IMR-90 (cell line): ENCODE measurements at regions not wholly inside any gene's neighbourhood (a gene's known extent, or its start where the extent isn't known, plus 50 kb on each side); places are given as distances from the start of the nearest gene placed in this dataset.

Experiments used
- ATAC-seq: fragments of 200-7000 bp; cut with Tn5 transposase; 2 replicates; pipeline ENCODE4 v1.9.1; 2020; ENCODE audit warnings: low read depth, mild to moderate bottlenecking, moderate library complexity
- BruUV-seq: library from RNA; stranded (reverse); fragments of 400-500 nt; replicated peaks from 2 replicates; lab custom pipeline; 2021; lab: Mats Ljungman, UMichigan
- CTCF ChIA-PET: fragments of 300-600 bp; formaldehyde crosslinking; extraction: SDS; loops from one replicate; lab custom pipeline; 2021; ENCODE audit warnings: antibody characterized with exemption; lab: Yijun Ruan, JAX
- POLR2A ChIA-PET: fragments of 300-600 bp; sonication (Branson Sonifier 250); formaldehyde crosslinking; loops from one replicate; lab custom pipeline; 2022; ENCODE audit warnings: antibody characterized with exemption; ENCODE audit not compliant: unreplicated experiment; lab: Charles Lee
- DNase-seq: peaks from one replicate; pipeline ENCODE4 v3.0.0; 2013
- H2AFZ ChIP-seq: replicated peaks from 2 replicates; pipeline ENCODE3; 2013; ENCODE audit warnings: low read length, mild to moderate bottlenecking; ENCODE audit not compliant: poor library complexity
- H2AK5ac ChIP-seq: 2 replicates; pipeline ENCODE4 v1.6.1; 2013; ENCODE audit warnings: low read depth, low read length, inconsistent platforms
- H2AK9ac ChIP-seq: replicated peaks from 2 replicates; pipeline ENCODE3; 2013; ENCODE audit warnings: mild to moderate bottlenecking, low read depth, low read length, moderate library complexity; ENCODE audit not compliant: poor library complexity
- H2BK120ac ChIP-seq: 2 replicates; pipeline ENCODE4 v1.6.1; 2013; ENCODE audit warnings: low read depth, low read length, inconsistent platforms
- H2BK15ac ChIP-seq: 3 replicates; pipeline ENCODE4 v1.6.1; 2013; ENCODE audit warnings: low read depth, low read length, inconsistent platforms
- H2BK20ac ChIP-seq: 2 replicates; pipeline ENCODE4 v1.6.1; 2013; ENCODE audit warnings: low read depth, mild to moderate bottlenecking, inconsistent platforms, low read length, moderate library complexity
- H2BK5ac ChIP-seq: 2 replicates; pipeline ENCODE4 v1.6.1; 2013; ENCODE audit warnings: mild to moderate bottlenecking, low read depth, low read length, inconsistent platforms; ENCODE audit not compliant: poor library complexity, severe bottlenecking
- H3K14ac ChIP-seq: replicated peaks from 2 replicates; pipeline ENCODE4 v1.6.1; 2013; ENCODE audit warnings: low read depth, low read length, inconsistent platforms
- H3K18ac ChIP-seq: 2 replicates; pipeline ENCODE4 v1.6.1; 2013; ENCODE audit warnings: low read depth, low read length, control low read depth
- H3K23ac ChIP-seq: 2 replicates; pipeline ENCODE4 v1.6.1; 2013; ENCODE audit warnings: low read depth, low read length, inconsistent platforms
- H3K27ac ChIP-seq: 2 replicates; pipeline ENCODE4 v1.5.1; 2013; ENCODE audit warnings: mild to moderate bottlenecking, control low read depth, low read length; ENCODE audit not compliant: insufficient read depth
- H3K27me3 ChIP-seq: 2 replicates; pipeline ENCODE4 v1.6.1; 2013; ENCODE audit warnings: low read length; ENCODE audit not compliant: control insufficient read depth, insufficient read depth
- H3K36me3 ChIP-seq: 2 replicates; pipeline ENCODE4 v1.6.1; 2013; ENCODE audit warnings: low read length, mixed read lengths; ENCODE audit not compliant: control insufficient read depth, insufficient read depth
- H3K4ac ChIP-seq: 2 replicates; pipeline ENCODE4 v1.6.1; 2013; ENCODE audit warnings: low read depth, low read length, inconsistent platforms
- H3K4me1 ChIP-seq: 2 replicates; pipeline ENCODE4 v1.6.1; 2013; ENCODE audit warnings: low read length, mixed read lengths; ENCODE audit not compliant: control insufficient read depth, insufficient read depth
- H3K4me2 ChIP-seq: 2 replicates; pipeline ENCODE4 v1.6.1; 2013; ENCODE audit warnings: low read depth, mild to moderate bottlenecking, control low read depth, low read length, moderate library complexity
- H3K4me3 ChIP-seq: 2 replicates; pipeline ENCODE4 v1.5.1; 2013; ENCODE audit warnings: low read depth, mild to moderate bottlenecking, control low read depth, low read length, moderate library complexity; ENCODE audit not compliant: insufficient read depth
- H3K56ac ChIP-seq: 2 replicates; pipeline ENCODE4 v1.6.1; 2013; ENCODE audit warnings: low read length, inconsistent platforms; ENCODE audit not compliant: insufficient read depth; ENCODE audit errors: extremely low read depth
- H3K79me1 ChIP-seq, 2 experiments: 2 replicates each; pipeline ENCODE4 v1.6.1; 2013; ENCODE audit warnings: low read length in 2 of 2, inconsistent platforms in 1 of 2, low read depth in 1 of 2
- H3K9ac ChIP-seq: 2 replicates; pipeline ENCODE4 v1.6.1; 2013; ENCODE audit warnings: low read depth, low read length, control low read depth
- H3K9me1 ChIP-seq: 2 replicates; pipeline ENCODE4 v1.6.1; 2013; ENCODE audit warnings: low read length, inconsistent platforms; ENCODE audit not compliant: insufficient read depth
- H3K9me3 ChIP-seq: 2 replicates; pipeline ENCODE4 v1.6.1; 2013; ENCODE audit warnings: low read length; ENCODE audit not compliant: control insufficient read depth, insufficient read depth
- H4K20me1 ChIP-seq: 2 replicates; pipeline ENCODE4 v1.6.1; 2013; ENCODE audit warnings: low read length, inconsistent platforms; ENCODE audit not compliant: insufficient read depth
- H4K5ac ChIP-seq: 2 replicates; pipeline ENCODE4 v1.6.1; 2013; ENCODE audit warnings: mild to moderate bottlenecking, low read depth, low read length, control low read depth
- H4K8ac ChIP-seq, 2 experiments: 2 replicates each; pipeline ENCODE4 v1.6.1; 2013; ENCODE audit warnings: low read depth in 2 of 2, low read length in 2 of 2, control low read depth in 1 of 2, inconsistent platforms in 1 of 2
- H4K91ac ChIP-seq: 2 replicates; pipeline ENCODE4 v1.6.1; 2013; ENCODE audit warnings: low read depth, low read length, inconsistent platforms; ENCODE audit not compliant: insufficient read depth
- BHLHE40 ChIP-seq: fragments of 150-350 bp; IDR thresholded peaks from 2 replicates; pipeline ENCODE4 v1.6.1; 2016; ENCODE audit warnings: mild to moderate bottlenecking, low read depth, low read length
- CEBPB ChIP-seq: IDR thresholded peaks from 2 replicates; pipeline ENCODE4 v1.6.1; 2012; ENCODE audit warnings: low read depth, low read length, improper control_type of control experiment
- CHD1 ChIP-seq: IDR thresholded peaks from 2 replicates; pipeline ENCODE4 v1.6.1; 2012; ENCODE audit warnings: low read depth, low read length, improper control_type of control experiment
- FOS ChIP-seq: fragments of 150-350 bp; IDR thresholded peaks from 2 replicates; pipeline ENCODE4 v1.6.1; 2016; ENCODE audit warnings: low read depth, low read length
- MAFK ChIP-seq: IDR thresholded peaks from 2 replicates; pipeline ENCODE4 v1.6.1; 2012; ENCODE audit warnings: low read depth, low read length, improper control_type of control experiment
- MAZ ChIP-seq: IDR thresholded peaks from 2 replicates; pipeline ENCODE4 v1.6.1; 2012; ENCODE audit warnings: low read depth, mild to moderate bottlenecking, low read length, improper control_type of control experiment, moderate library complexity, borderline replicate concordance
- MXI1 ChIP-seq: IDR thresholded peaks from 2 replicates; pipeline ENCODE4 v1.6.1; 2012; ENCODE audit warnings: low read depth, mild to moderate bottlenecking, low read length, moderate library complexity, borderline replicate concordance
- POLR2A ChIP-seq: IDR thresholded peaks from 2 replicates; pipeline ENCODE4 v1.6.1; 2012; ENCODE audit warnings: mild to moderate bottlenecking, low read depth, low read length
- RAD21 ChIP-seq: IDR thresholded peaks from 2 replicates; pipeline ENCODE4 v1.6.1; 2012; ENCODE audit warnings: low read length, improper control_type of control experiment
- RCOR1 ChIP-seq: IDR thresholded peaks from 2 replicates; pipeline ENCODE4 v1.6.1; 2012; ENCODE audit warnings: mild to moderate bottlenecking, low read length, improper control_type of control experiment; ENCODE audit not compliant: insufficient replicate concordance
- RFX5 ChIP-seq: IDR thresholded peaks from 2 replicates; pipeline ENCODE4 v1.8.0; 2012; ENCODE audit warnings: low read depth, mild to moderate bottlenecking, low read length, moderate library complexity
- SMC3 ChIP-seq: fragments of 150-350 bp; IDR thresholded peaks from 2 replicates; pipeline ENCODE4 v1.6.1; 2016; ENCODE audit warnings: low read depth, mild to moderate bottlenecking, antibody characterized with exemption, low read length, moderate library complexity
- WGBS, 2 experiments: methylation state at CpG; one replicate each; pipeline versions ENCODE4 v1.1.5 to v1.1.7; 2013; ENCODE audit warnings: missing lambda C conversion rate in 2 of 2; ENCODE audit not compliant: insufficient read length in 1 of 2; ENCODE audit errors: extremely low coverage in 2 of 2; 5-methylcytosine and 5-hydroxymethylcytosine counted together
- dilution Hi-C: fragments of 300-500 bp; cut with HindIII; formaldehyde crosslinking; loops from one replicate; pipeline ENCODE4 v1.14.3; 2018; ENCODE audit warnings: low sequenced_read_pairs; ENCODE audit not compliant: unreplicated experiment
- in situ Hi-C: fragments of 300-500 bp; cut with MboI; formaldehyde crosslinking; loops from 3 replicates; pipeline ENCODE4 v1.14.3; 2019; ENCODE audit warnings: low sequenced_read_pairs, inconsistent platforms, mixed read lengths
- intact Hi-C: fragments of 100-400 bp; cut with micrococcal nuclease; formaldehyde crosslinking; loops from 2 replicates; pipeline ENCODE4 v1.10.0; 2022
- TF ChIP-seq, protein P1 (sequence below): conservative IDR thresholded peaks from 2 replicates; pipeline ENCODE4 v1.5.1; 2012; ENCODE audit warnings: mild to moderate bottlenecking, low read depth, low read length, improper control_type of control experiment
- TF ChIP-seq, protein P2 (sequence below): fragments of 150-350 bp; IDR thresholded peaks from 2 replicates; pipeline ENCODE4 v1.6.1; 2017; ENCODE audit warnings: mild to moderate bottlenecking, antibody characterized with exemption, low read length, low read depth
- TF ChIP-seq, protein P3 (sequence below): fragments of 150-350 bp; IDR thresholded peaks from 2 replicates; pipeline ENCODE4 v1.6.1; 2016; ENCODE audit warnings: low read depth, mild to moderate bottlenecking, low read length, moderate library complexity, borderline replicate concordance

DNA sequence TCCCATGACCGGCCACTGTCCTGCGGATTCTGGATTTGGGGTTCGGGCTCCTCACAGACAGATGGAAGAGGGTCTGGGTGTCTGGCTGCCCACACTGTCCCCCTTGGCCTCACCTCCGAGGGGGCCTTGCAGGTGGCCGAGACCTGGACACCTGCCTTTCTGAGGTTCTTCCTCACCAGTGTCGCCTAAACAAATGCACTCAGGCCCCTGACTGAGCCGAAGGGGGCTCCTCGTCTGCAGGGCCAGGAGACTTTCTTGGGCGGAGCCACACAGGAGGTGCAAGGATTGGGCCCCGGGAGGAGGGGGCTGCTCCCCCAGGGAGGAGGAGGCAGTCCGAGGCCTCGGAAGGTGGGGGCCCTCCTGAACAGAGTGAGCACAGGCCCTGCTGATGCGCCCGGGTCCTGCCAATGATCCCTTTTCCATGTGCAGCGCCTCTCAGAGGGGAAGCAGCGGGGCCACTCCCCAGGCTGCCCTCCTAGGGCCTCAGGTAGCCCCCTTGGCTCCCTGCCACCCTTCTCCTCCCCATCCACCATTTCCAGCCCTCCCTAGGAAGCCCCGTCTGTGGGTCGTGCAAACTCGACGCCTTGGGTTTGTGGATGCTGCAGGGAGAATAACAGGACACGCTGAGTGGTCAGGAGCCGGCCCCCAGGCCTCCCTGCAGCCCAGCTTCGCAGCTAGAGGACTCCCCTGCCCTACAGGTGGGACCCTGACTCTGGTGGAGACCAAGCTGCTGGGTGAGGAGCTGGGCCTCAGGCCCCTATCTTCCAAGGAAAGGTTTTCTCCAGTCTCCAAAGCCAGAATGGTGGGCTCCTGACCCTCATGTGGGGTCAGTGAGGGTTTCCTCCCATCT is 63.4 kb upstream of the ZNF469 start:
- H3K9me1 ChIP-seq: peaks cover 13% of the 10 kb centered on the region
- no peak overlapping the region for H3K14ac ChIP-seq
- H4K91ac ChIP-seq: peak overlapping the region; percentile 76
- no peaks in the 10 kb centered on the region for H3K27me3 ChIP-seq
- no peak overlapping the region for H3K27ac ChIP-seq
- no peak overlapping the region for H3K23ac ChIP-seq
- H3K56ac ChIP-seq: no peak overlapping the region
- WGBS, 2 experiments: 95% methylated on average over 7 of the region's 23 CpGs; no CpG with 5 or more reads in 1 of the 2 experiments
- ChIA-PET POLR2A (no interaction called here), CTCF (no interaction called here)
- H3K9ac ChIP-seq: no peak overlapping the region
- H4K20me1 ChIP-seq: no peaks in the 10 kb centered on the region
- H3K18ac ChIP-seq: no peak overlapping the region; the same call in 1 of the 2 replicates
- no peak for DNase-seq
- peak overlapping the region; percentile 13; the same call in 1 of the 2 replicates for H4K5ac ChIP-seq
- H3K4me3 ChIP-seq: no peak overlapping the region
- H2BK15ac ChIP-seq: peak overlapping the region; percentile 91; the same call in 2 of the 3 replicates
- H3K4me1 ChIP-seq: peaks cover 20% of the 10 kb centered on the region
- no peak overlapping the region for H2BK5ac ChIP-seq
- H2AFZ ChIP-seq: peak overlapping the region; percentile 53
- peak overlapping the region; percentile 85 for H2BK120ac ChIP-seq
- ATAC-seq: no peak
- intact Hi-C loops (no loop called here), dilution Hi-C loops (no loop called here), in situ Hi-C loops (no loop called here)
- peaks cover 6 to 13% of the 10 kb centered on the region in 2 experiments; a peak in 3 of 4 replicates for H3K79me1 ChIP-seq
- no peaks in the 10 kb centered on the region for H3K9me3 ChIP-seq
- no peak overlapping the region for H3K4me2 ChIP-seq
- peak overlapping the region; percentile 40 for H3K4ac ChIP-seq
- peak overlapping the region; percentile 90 for H2BK20ac ChIP-seq
- H4K8ac ChIP-seq: no peak overlapping the region; a peak in 1 of 4 replicates
- BruUV-seq: no TSS peak
- H2AK5ac ChIP-seq: peak overlapping the region; percentile 95
- peak overlapping the region; percentile 61 for H2AK9ac ChIP-seq
- no peaks in the 10 kb centered on the region for H3K36me3 ChIP-seq
- TF ChIP-seq MXI1 (no peak), FOS (no peak), RFX5 (no peak), RAD21 (no peak), BHLHE40 (no peak), CEBPB (no peak), POLR2A (no peak), RCOR1 (no peak), SMC3 (no peak), CHD1 (no peak), MAFK (no peak), MAZ (no peak)
- TF ChIP-seq, protein P1, sequence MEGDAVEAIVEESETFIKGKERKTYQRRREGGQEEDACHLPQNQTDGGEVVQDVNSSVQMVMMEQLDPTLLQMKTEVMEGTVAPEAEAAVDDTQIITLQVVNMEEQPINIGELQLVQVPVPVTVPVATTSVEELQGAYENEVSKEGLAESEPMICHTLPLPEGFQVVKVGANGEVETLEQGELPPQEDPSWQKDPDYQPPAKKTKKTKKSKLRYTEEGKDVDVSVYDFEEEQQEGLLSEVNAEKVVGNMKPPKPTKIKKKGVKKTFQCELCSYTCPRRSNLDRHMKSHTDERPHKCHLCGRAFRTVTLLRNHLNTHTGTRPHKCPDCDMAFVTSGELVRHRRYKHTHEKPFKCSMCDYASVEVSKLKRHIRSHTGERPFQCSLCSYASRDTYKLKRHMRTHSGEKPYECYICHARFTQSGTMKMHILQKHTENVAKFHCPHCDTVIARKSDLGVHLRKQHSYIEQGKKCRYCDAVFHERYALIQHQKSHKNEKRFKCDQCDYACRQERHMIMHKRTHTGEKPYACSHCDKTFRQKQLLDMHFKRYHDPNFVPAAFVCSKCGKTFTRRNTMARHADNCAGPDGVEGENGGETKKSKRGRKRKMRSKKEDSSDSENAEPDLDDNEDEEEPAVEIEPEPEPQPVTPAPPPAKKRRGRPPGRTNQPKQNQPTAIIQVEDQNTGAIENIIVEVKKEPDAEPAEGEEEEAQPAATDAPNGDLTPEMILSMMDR: no peak
- TF ChIP-seq, protein P2, sequence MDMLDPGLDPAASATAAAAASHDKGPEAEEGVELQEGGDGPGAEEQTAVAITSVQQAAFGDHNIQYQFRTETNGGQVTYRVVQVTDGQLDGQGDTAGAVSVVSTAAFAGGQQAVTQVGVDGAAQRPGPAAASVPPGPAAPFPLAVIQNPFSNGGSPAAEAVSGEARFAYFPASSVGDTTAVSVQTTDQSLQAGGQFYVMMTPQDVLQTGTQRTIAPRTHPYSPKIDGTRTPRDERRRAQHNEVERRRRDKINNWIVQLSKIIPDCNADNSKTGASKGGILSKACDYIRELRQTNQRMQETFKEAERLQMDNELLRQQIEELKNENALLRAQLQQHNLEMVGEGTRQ: no peak
- TF ChIP-seq, protein P3, sequence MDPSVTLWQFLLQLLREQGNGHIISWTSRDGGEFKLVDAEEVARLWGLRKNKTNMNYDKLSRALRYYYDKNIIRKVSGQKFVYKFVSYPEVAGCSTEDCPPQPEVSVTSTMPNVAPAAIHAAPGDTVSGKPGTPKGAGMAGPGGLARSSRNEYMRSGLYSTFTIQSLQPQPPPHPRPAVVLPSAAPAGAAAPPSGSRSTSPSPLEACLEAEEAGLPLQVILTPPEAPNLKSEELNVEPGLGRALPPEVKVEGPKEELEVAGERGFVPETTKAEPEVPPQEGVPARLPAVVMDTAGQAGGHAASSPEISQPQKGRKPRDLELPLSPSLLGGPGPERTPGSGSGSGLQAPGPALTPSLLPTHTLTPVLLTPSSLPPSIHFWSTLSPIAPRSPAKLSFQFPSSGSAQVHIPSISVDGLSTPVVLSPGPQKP: no peak
